PFSK-1 (cell line): ENCODE measurements at regions not wholly inside any gene's neighbourhood (a gene's known extent, or its start where the extent isn't known, plus 50 kb on each side); places are given as distances from the start of the nearest gene placed in this dataset.

ENCODE experiments used
- FOXP2 ChIP-seq: optimal IDR thresholded peaks from 2 replicates; pipeline ENCODE3; 2011; ENCODE audit warnings: borderline replicate concordance, control low read depth, inconsistent platforms; ENCODE audit not compliant: insufficient read depth; ENCODE audit errors: extremely low read length, extremely low read depth
- POLR2AphosphoS5 ChIP-seq: IDR thresholded peaks from 2 replicates; pipeline ENCODE4 v1.6.1; 2012; ENCODE audit warnings: low read depth, mild to moderate bottlenecking, control low read depth, low read length, moderate library complexity
- SIN3A ChIP-seq: IDR thresholded peaks from 2 replicates; pipeline ENCODE4 v1.6.1; 2012; ENCODE audit warnings: mild to moderate bottlenecking, low read length, moderate library complexity, borderline replicate concordance; ENCODE audit not compliant: insufficient read depth
- TAF1 ChIP-seq: IDR thresholded peaks from 2 replicates; pipeline ENCODE4 v1.6.1; 2012; ENCODE audit warnings: low read length, control low read depth, borderline replicate concordance; ENCODE audit not compliant: insufficient read depth
- TF ChIP-seq, protein P1 (sequence below), 2 experiments: IDR thresholded peaks; 2 replicates each; pipeline versions ENCODE4 v1.6.1 to v1.8.0; 2011 to 2012; ENCODE audit warnings: low read depth in 2 of 2, low read length in 2 of 2, control low read depth in 1 of 2, inconsistent platforms in 1 of 2, mild to moderate bottlenecking in 1 of 2, moderate library complexity in 1 of 2; ENCODE audit not compliant: insufficient read depth in 1 of 2

DNA sequence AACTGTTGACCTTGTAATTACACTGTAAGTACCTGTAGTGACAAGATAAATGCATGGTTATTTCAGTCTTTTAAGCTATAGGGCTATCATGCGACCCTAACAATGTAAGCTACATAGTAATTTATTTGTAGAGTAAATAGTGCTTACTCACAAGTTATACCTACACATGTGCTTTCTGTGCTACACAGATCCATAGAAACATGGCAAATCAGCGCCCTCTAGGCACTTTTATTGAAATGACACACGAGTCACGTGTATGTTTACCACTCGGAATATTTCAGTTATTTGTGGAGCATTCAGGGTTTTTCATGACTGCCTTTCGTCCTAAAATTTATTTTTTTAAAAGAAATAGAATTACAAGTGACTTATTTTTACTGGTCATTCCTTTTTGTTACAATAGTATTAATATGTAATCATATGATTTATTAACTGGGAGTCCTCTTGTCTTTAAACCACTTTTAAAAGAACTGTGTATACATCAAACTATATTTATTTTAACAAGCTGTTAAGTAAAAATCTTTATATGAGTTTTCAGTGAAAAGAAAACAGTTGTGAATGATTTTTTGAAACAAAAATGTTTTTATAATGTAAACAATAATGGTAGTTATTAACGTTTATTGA is 1242.3 kb upstream of the WWC1 start:
- TF ChIP-seq POLR2AphosphoS5 (no peak), TAF1 (no peak), FOXP2 (no peak)

DNA sequence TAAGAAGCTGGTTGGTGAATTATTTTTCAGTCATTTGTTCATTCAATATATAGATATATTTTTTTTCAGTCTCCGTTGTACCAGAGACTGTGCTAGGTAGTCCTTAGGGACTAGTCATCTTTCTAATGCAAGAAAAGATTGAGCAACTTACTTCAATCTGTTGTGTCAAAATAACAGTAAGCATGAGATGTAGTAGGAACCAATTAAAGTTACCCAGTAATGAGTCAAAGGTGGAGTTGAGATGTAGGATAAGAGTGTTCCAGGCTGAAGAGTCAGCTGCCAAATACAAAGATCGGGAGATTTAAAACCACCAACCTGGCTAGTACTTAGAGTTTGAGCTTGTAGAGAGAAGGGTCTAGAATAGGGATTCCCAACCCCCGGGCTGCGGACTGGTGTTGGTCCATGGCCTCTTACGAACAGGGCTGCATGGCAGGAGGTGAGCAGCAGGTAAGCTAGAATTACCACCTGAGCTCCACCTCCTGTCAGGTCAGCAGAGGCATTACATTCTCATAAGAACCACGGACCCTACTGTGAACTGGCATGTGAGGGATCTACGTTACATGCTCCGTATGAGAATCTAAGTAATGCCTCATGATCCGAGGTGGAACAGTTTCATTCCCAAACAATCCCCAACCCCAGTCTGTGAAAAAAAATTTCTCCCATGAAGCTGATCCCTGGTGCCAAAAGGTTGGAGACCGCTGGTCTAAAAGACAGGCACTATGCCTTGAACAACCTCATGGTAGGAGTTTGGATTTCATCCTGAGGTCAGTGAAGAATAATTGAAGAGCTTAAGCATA is 1241.5 kb upstream of the WWC1 start:
- TF ChIP-seq FOXP2 (no peak), SIN3A (no peak), POLR2AphosphoS5 (no peak), TAF1 (no peak)
- TF ChIP-seq, protein P1, sequence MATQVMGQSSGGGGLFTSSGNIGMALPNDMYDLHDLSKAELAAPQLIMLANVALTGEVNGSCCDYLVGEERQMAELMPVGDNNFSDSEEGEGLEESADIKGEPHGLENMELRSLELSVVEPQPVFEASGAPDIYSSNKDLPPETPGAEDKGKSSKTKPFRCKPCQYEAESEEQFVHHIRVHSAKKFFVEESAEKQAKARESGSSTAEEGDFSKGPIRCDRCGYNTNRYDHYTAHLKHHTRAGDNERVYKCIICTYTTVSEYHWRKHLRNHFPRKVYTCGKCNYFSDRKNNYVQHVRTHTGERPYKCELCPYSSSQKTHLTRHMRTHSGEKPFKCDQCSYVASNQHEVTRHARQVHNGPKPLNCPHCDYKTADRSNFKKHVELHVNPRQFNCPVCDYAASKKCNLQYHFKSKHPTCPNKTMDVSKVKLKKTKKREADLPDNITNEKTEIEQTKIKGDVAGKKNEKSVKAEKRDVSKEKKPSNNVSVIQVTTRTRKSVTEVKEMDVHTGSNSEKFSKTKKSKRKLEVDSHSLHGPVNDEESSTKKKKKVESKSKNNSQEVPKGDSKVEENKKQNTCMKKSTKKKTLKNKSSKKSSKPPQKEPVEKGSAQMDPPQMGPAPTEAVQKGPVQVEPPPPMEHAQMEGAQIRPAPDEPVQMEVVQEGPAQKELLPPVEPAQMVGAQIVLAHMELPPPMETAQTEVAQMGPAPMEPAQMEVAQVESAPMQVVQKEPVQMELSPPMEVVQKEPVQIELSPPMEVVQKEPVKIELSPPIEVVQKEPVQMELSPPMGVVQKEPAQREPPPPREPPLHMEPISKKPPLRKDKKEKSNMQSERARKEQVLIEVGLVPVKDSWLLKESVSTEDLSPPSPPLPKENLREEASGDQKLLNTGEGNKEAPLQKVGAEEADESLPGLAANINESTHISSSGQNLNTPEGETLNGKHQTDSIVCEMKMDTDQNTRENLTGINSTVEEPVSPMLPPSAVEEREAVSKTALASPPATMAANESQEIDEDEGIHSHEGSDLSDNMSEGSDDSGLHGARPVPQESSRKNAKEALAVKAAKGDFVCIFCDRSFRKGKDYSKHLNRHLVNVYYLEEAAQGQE (IDR thresholded peaks at IDR 0.05; ENCODE audit: insufficient read depth in 1 of 2, low read depth in 2 of 2, low read length in 2 of 2), result no peak

DNA sequence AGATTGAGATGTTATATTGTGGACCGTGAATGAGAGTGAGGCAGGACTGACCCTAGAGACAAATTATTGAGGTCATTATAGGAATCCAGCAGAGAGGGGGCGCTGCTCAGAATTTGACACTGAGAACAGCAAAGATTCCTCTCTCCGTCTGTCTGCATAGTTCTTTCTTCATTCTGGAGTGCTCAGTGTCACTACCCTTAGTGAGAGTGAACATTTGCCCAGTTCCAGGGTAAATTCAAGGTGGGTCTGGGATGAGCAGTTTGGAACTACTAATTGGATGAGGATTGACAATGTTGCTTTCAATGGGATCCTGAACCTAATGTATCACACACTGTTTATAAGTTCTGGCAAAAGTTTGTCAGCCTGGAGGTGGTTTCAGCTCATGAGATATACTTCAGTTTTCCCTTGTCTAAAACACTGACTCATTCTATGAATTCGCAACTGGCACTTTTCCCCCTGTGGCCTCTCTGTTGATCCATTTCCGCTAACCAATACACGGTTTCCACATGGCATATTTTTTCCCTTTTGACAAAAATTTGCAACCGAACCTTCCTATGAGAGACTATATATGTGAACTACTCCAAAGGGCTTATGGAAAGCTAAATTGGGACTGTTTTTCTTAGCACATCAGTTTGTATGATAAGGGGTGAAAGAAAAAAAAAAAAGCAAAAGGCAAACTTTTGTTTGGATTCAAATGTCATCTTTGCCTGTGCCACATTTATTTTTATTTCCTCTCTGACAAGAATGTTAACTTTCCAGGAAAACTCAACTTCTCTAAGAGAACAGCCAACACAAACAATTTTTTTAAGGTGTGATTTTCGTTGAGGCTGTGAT is 1240.7 kb upstream of the WWC1 start:
- TF ChIP-seq, protein P1 (IDR thresholded peaks at IDR 0.05; ENCODE audit: insufficient read depth in 1 of 2, low read depth in 2 of 2, low read length in 2 of 2), result no peak
- TF ChIP-seq POLR2AphosphoS5, result no peak

DNA sequence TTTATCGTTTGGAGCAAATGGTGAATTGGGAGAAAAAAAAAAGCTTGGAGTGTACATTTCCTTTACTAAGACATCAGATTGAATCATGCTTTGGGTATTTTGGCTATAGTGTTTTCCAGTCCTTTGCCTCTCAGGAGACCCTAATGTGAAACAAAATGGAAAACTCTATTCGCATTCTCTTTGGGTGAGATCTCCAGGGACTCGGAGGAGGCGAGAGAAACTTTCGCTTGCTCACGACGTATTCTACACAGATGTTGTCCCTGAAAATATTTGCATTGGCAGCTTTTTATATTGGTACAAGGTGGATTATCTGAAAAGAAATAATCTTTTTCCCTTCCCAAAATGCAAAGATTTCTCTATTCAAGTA is 1240.1 kb upstream of the WWC1 start:
- TF ChIP-seq SIN3A (no peak), TAF1 (no peak), POLR2AphosphoS5 (no peak), FOXP2 (no peak)
- TF ChIP-seq, protein P1 (IDR thresholded peaks at IDR 0.05; ENCODE audit: insufficient read depth in 1 of 2, low read depth in 2 of 2, low read length in 2 of 2), result no peak

DNA sequence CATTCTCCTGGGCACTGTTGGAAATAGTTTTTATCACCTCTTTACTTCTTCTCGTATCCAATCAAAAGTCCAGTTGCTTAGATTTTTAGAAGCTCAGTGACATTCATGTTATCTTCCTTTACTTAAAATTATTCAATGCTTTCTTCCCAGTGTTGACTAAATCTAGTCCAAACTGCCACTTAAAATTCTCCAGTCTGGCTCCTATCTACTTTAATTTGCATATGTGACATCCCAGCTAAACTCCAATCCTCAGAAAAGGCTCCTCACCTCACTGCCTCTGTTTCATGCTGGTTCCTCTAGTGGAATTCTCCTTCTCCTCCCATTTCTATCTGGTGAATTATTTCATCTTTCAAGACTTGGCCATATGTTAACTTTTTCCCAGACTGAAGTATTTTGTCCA is 1238.7 kb upstream of the WWC1 start:
- TF ChIP-seq FOXP2 (no peak), TAF1 (no peak), POLR2AphosphoS5 (no peak), SIN3A (no peak)
- TF ChIP-seq, protein P1 (IDR thresholded peaks at IDR 0.05; ENCODE audit: insufficient read depth in 1 of 2, low read depth in 2 of 2, low read length in 2 of 2), result no peak
